Memory B cell (primary cell): ENCODE measurements at regions not wholly inside any gene's neighbourhood (a gene's known extent, or its start where the extent isn't known, plus 50 kb on each side); places are given as distances from the start of the nearest gene placed in this dataset.

ENCODE experiments used
- ATAC-seq: fragments of 150-1000 bp; cut with Tn5 transposase; 2 replicates; pipeline ENCODE4 v1.10.0; 2021; ENCODE audit warnings: low read depth, mild to moderate bottlenecking, moderate library complexity
- DNase-seq, 2 donors: peaks; one replicate each; pipeline ENCODE4 v3.0.0; 2022; ENCODE audit warnings: low spot score in 2 of 2
- H3K27ac Mint-ChIP-seq: one replicate; pipeline ENCODE4 v1.8.0; 2022; ENCODE audit warnings: mild to moderate bottlenecking, moderate library complexity, mixed read lengths
- H3K27me3 Mint-ChIP-seq: one replicate; pipeline ENCODE4 v1.8.0; 2022; ENCODE audit warnings: mixed read lengths
- H3K36me3 Mint-ChIP-seq: one replicate; pipeline ENCODE4 v1.8.0; 2022; ENCODE audit warnings: mild to moderate bottlenecking, mixed read lengths
- H3K4me1 Mint-ChIP-seq: one replicate; pipeline ENCODE4 v1.8.0; 2022; ENCODE audit warnings: mixed read lengths
- H3K4me3 Mint-ChIP-seq: one replicate; pipeline ENCODE4 v1.8.0; 2022; ENCODE audit warnings: mild to moderate bottlenecking, moderate library complexity, mixed read lengths
- H3K9me3 Mint-ChIP-seq: one replicate; pipeline ENCODE4 v1.8.0; 2022; ENCODE audit warnings: mixed read lengths

- no peaks in the 10 kb centered on the region for H3K4me1 Mint-ChIP-seq
- H3K27ac Mint-ChIP-seq: no peak overlapping the region
- no peak for DNase-seq
- H3K4me3 Mint-ChIP-seq: no peak overlapping the region
- H3K9me3 Mint-ChIP-seq: no peaks in the 10 kb centered on the region
- no peaks in the 10 kb centered on the region for H3K36me3 Mint-ChIP-seq
- ATAC-seq: no peak
- peaks cover 2% of the 10 kb centered on the region for H3K27me3 Mint-ChIP-seq
Measured at GRCh38 chr4:41334182-41334581, 77.5 kb downstream of the UCHL1 start.

- Mint-ChIP-seq H3K4me3 (no peak overlapping the region), H3K9me3 (peaks cover 2% of the 10 kb centered on the region), H3K27me3 (no peaks in the 10 kb centered on the region), H3K4me1 (no peaks in the 10 kb centered on the region), H3K27ac (no peak overlapping the region), H3K36me3 (no peaks in the 10 kb centered on the region)
- DNase-seq: no peak
- ATAC-seq: no peak
Measured at GRCh38 chr4:41339812-41340809, 83.4 kb downstream of the UCHL1 start.

- H3K4me1 Mint-ChIP-seq: no peaks in the 10 kb centered on the region
- no peak for ATAC-seq
Measured at GRCh38 chr4:41346306-41347061, 89.8 kb downstream of the UCHL1 start.

GRCh38 chr4:41349021-41349420 lies 92.3 kb downstream of the UCHL1 start:
- H3K27ac Mint-ChIP-seq: no peak overlapping the region
- ATAC-seq: no peak
- H3K36me3 Mint-ChIP-seq: no peaks in the 10 kb centered on the region
- H3K4me1 Mint-ChIP-seq: no peaks in the 10 kb centered on the region
- DNase-seq: no peak
- H3K9me3 Mint-ChIP-seq: peaks cover 7% of the 10 kb centered on the region
- H3K27me3 Mint-ChIP-seq: peaks cover 4% of the 10 kb centered on the region
- no peak overlapping the region for H3K4me3 Mint-ChIP-seq

More at GRCh38 chr4:41346306-41347061, 89.8 kb downstream of the UCHL1 start:
- Mint-ChIP-seq H3K27me3 (peaks cover 4% of the 10 kb centered on the region), H3K4me3 (no peak overlapping the region), H3K36me3 (no peaks in the 10 kb centered on the region), H3K9me3 (peaks cover 4% of the 10 kb centered on the region), H3K27ac (no peak overlapping the region)
- no peak for DNase-seq

- Mint-ChIP-seq H3K27ac (no peak overlapping the region), H3K4me3 (no peak overlapping the region), H3K4me1 (no peaks in the 10 kb centered on the region), H3K27me3 (peaks cover 16% of the 10 kb centered on the region), H3K9me3 (peaks cover 5% of the 10 kb centered on the region), H3K36me3 (no peaks in the 10 kb centered on the region)
- ATAC-seq (no peak), DNase-seq (no peak)
Measured at GRCh38 chr4:41358647-41359421, 102.1 kb downstream of the UCHL1 start.

- no peak overlapping the region for H3K27ac Mint-ChIP-seq
- H3K9me3 Mint-ChIP-seq: peaks cover 5% of the 10 kb centered on the region
- H3K27me3 Mint-ChIP-seq: peaks cover 16% of the 10 kb centered on the region
- H3K4me1 Mint-ChIP-seq: no peaks in the 10 kb centered on the region
- no peak overlapping the region for H3K4me3 Mint-ChIP-seq
- ATAC-seq (no peak), DNase-seq (no peak)
- H3K36me3 Mint-ChIP-seq: no peaks in the 10 kb centered on the region
Measured at GRCh38 chr4:41359422-41359775, 102.7 kb downstream of the UCHL1 start.

- Mint-ChIP-seq H3K4me1 (no peaks in the 10 kb centered on the region), H3K9me3 (peaks cover 5% of the 10 kb centered on the region), H3K27me3 (peaks cover 16% of the 10 kb centered on the region), H3K27ac (no peak overlapping the region), H3K36me3 (no peaks in the 10 kb centered on the region), H3K4me3 (peak overlapping the region; percentile 5)
- ATAC-seq (no peak), DNase-seq (no peak)
Measured at GRCh38 chr4:41359836-41360213, 103.1 kb downstream of the UCHL1 start.

- Mint-ChIP-seq H3K27me3 (peaks cover 16% of the 10 kb centered on the region), H3K4me3 (no peak overlapping the region), H3K4me1 (no peaks in the 10 kb centered on the region), H3K27ac (no peak overlapping the region), H3K9me3 (peaks cover 5% of the 10 kb centered on the region), H3K36me3 (no peaks in the 10 kb centered on the region)
- DNase-seq (no peak), ATAC-seq (no peak)
Measured at GRCh38 chr4:41360214-41360920, 103.6 kb downstream of the UCHL1 start.

- ATAC-seq (no peak), DNase-seq (no peak)
- H3K27ac Mint-ChIP-seq: no peak overlapping the region
- peaks cover 19% of the 10 kb centered on the region for H3K27me3 Mint-ChIP-seq
- no peaks in the 10 kb centered on the region for H3K4me1 Mint-ChIP-seq
- H3K9me3 Mint-ChIP-seq: peaks cover 5% of the 10 kb centered on the region
- peak overlapping the region; percentile 27 for H3K4me3 Mint-ChIP-seq
- H3K36me3 Mint-ChIP-seq: no peaks in the 10 kb centered on the region
Measured at GRCh38 chr4:41360921-41361793, 104.4 kb downstream of the UCHL1 start.

- no peaks in the 10 kb centered on the region for H3K4me1 Mint-ChIP-seq
- H3K27me3 Mint-ChIP-seq: peaks cover 20% of the 10 kb centered on the region
- no peak overlapping the region for H3K27ac Mint-ChIP-seq
- H3K36me3 Mint-ChIP-seq: no peaks in the 10 kb centered on the region
- peaks cover 4% of the 10 kb centered on the region for H3K9me3 Mint-ChIP-seq
- DNase-seq (no peak), ATAC-seq (no peak)
- H3K4me3 Mint-ChIP-seq: peak overlapping the region; percentile 15
Measured at GRCh38 chr4:41361794-41362526, 105.2 kb downstream of the UCHL1 start.

- no peak for DNase-seq
- Mint-ChIP-seq H3K36me3 (no peaks in the 10 kb centered on the region), H3K27me3 (peaks cover 20% of the 10 kb centered on the region), H3K4me1 (no peaks in the 10 kb centered on the region), H3K9me3 (peaks cover 4% of the 10 kb centered on the region), H3K4me3 (no peak overlapping the region), H3K27ac (no peak overlapping the region)
- no peak for ATAC-seq
Measured at GRCh38 chr4:41362621-41363383, 106.1 kb downstream of the UCHL1 start.
